Vagina (tissue), 2 donors: ENCODE measurements at regions not wholly inside any gene's neighbourhood (a gene's known extent, or its start where the extent isn't known, plus 50 kb on each side); places are given as distances from the start of the nearest gene placed in this dataset.

Experiments
- POLR2A ChIP-seq, 2 donors: fragments of 450-650 bp; IDR thresholded peaks; one replicate each; pipeline ENCODE4 v1.6.1; 2017; ENCODE audit warnings: antibody characterized with exemption in 2 of 2, mild to moderate bottlenecking in 2 of 2, moderate library complexity in 2 of 2
- POLR2AphosphoS5 ChIP-seq, 2 donors: sonication (generic); formaldehyde crosslinking; IDR thresholded peaks; one replicate each; pipeline ENCODE4 v1.9.0; 2017; ENCODE audit warnings: antibody characterized with exemption in 2 of 2, mild to moderate bottlenecking in 2 of 2, low read depth in 1 of 2; ENCODE audit not compliant: insufficient read depth in 1 of 2
- TF ChIP-seq, protein P1 (sequence below), 3 experiments: fragments of 450-650 bp in 2 of 3; fragments of 200-600 bp in 1 of 3; sonication (generic) in 1 of 3; IDR thresholded peaks; one replicate each; pipeline ENCODE4 v1.5.1; 2017 to 2019; ENCODE audit warnings: antibody characterized with exemption in 3 of 3, mild to moderate bottlenecking in 2 of 3, moderate library complexity in 2 of 3

DNA sequence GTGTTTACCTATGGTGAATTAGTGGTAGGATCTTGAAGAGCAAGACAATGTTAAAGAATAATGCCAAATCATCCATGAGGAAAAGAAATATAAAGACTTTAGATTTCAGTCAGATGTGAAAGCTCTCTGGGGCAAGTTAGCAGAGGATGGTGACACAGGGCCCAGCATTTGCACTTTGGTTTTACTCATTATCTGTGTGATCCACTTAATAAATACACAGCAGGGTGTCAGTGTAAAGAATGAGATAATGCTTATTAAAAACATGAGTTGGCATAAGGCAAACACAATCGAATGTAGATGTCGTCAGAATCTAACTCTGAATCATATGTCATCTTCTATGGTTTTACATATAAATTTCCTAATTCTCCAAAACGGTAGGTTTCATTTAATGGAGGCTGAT lies 130.4 kb upstream of the PREP start:
- no peak for TF ChIP-seq POLR2A (IDR thresholded peaks at IDR 0.05)
- TF ChIP-seq, protein P1, sequence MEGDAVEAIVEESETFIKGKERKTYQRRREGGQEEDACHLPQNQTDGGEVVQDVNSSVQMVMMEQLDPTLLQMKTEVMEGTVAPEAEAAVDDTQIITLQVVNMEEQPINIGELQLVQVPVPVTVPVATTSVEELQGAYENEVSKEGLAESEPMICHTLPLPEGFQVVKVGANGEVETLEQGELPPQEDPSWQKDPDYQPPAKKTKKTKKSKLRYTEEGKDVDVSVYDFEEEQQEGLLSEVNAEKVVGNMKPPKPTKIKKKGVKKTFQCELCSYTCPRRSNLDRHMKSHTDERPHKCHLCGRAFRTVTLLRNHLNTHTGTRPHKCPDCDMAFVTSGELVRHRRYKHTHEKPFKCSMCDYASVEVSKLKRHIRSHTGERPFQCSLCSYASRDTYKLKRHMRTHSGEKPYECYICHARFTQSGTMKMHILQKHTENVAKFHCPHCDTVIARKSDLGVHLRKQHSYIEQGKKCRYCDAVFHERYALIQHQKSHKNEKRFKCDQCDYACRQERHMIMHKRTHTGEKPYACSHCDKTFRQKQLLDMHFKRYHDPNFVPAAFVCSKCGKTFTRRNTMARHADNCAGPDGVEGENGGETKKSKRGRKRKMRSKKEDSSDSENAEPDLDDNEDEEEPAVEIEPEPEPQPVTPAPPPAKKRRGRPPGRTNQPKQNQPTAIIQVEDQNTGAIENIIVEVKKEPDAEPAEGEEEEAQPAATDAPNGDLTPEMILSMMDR (IDR thresholded peaks at IDR 0.05): no peak
- TF ChIP-seq POLR2AphosphoS5 (IDR thresholded peaks at IDR 0.05; ENCODE audit: insufficient read depth in 1 of 2, low read depth in 1 of 2): no peak
